Right renal cortex interstitium (tissue), 3 donors: ENCODE measurements at regions not wholly inside any gene's neighbourhood (a gene's known extent, or its start where the extent isn't known, plus 50 kb on each side); places are given as distances from the start of the nearest gene placed in this dataset.
"Not testable (repeated sequence)": the region's sequence is repeated elsewhere in the genome, so short reads cannot be mapped to it uniquely, and the experiment has no call there.

Experiments used
- DNase-seq, 3 donors: peaks; one replicate each; pipeline ENCODE4 v3.0.0-alpha.2; 2013; ENCODE audit warnings: low read depth in 3 of 3, low spot score in 2 of 3

GRCh38 chr2:87258887-87259286, 237.2 kb upstream of the PLGLB1 start:
- DNase-seq, result not testable (repeated sequence)

- not testable (repeated sequence) for DNase-seq
Observed at GRCh38 chr2:87262184-87262702, 240.6 kb upstream of the PLGLB1 start.

GRCh38 chr2:87263868-87264518, 242.3 kb upstream of the PLGLB1 start:
- not testable (repeated sequence) for DNase-seq

- DNase-seq, result not testable (repeated sequence)
Observed at GRCh38 chr2:87275192-87275591, 253.5 kb upstream of the PLGLB1 start.

- DNase-seq, result not testable (repeated sequence)
Observed at GRCh38 chr2:87275974-87276629, 254.5 kb upstream of the PLGLB1 start.

- not testable (repeated sequence) for DNase-seq
Observed at GRCh38 chr2:87276673-87277072, 255.0 kb upstream of the PLGLB1 start.

- not testable (repeated sequence) for DNase-seq
Observed at GRCh38 chr2:87277734-87278133, 256.1 kb upstream of the PLGLB1 start.

- not testable (repeated sequence) for DNase-seq
Observed at GRCh38 chr2:87280596-87281355, 259.1 kb upstream of the PLGLB1 start.

- DNase-seq, result not testable (repeated sequence)
Observed at GRCh38 chr2:87283735-87284470, 262.3 kb upstream of the PLGLB1 start.

- not testable (repeated sequence) for DNase-seq
Observed at GRCh38 chr2:87284471-87284772, 262.8 kb upstream of the PLGLB1 start.

GRCh38 chr2:87285139-87285538, 263.5 kb upstream of the PLGLB1 start:
- DNase-seq, result not testable (repeated sequence)

- DNase-seq, result not testable (repeated sequence)
Observed at GRCh38 chr2:87290566-87291307, 269.1 kb upstream of the PLGLB1 start.

- not testable (repeated sequence) for DNase-seq
Observed at GRCh38 chr2:87291400-87292200, 270.0 kb upstream of the PLGLB1 start.

GRCh38 chr2:87293931-87294594, 272.4 kb upstream of the PLGLB1 start:
- not testable (repeated sequence) for DNase-seq

- DNase-seq, result not testable (repeated sequence)
Observed at GRCh38 chr2:87295135-87295534, 273.5 kb upstream of the PLGLB1 start.

- not testable (repeated sequence) for DNase-seq
Observed at GRCh38 chr2:87301349-87301748, 279.7 kb upstream of the PLGLB1 start.

- DNase-seq, result not testable (repeated sequence)
Observed at GRCh38 chr2:87301871-87302270, 280.2 kb upstream of the PLGLB1 start.

- DNase-seq, result not testable (repeated sequence)
Observed at GRCh38 chr2:87308621-87309020, 287.0 kb upstream of the PLGLB1 start.

GRCh38 chr2:87309785-87310184, 288.1 kb upstream of the PLGLB1 start:
- not testable (repeated sequence) for DNase-seq
